ENCODE measurements at regions not wholly inside any gene's neighbourhood (a gene's known extent, or its start where the extent isn't known, plus 50 kb on each side); places are given as distances from the start of the nearest gene placed in this dataset.

- H3K4me3 ChIP-seq (ENCODE audit: low read depth, low read length), result no peak overlapping the region
- no peak for DNase-seq (ENCODE audit: low read depth)
- TF ChIP-seq MAX (IDR thresholded peaks at IDR 0.05; ENCODE audit: low read depth, low read length) (no peak), CTCF (IDR thresholded peaks at IDR 0.05; ENCODE audit: low read depth, low read length) (no peak), POLR2A (IDR thresholded peaks at IDR 0.05; ENCODE audit: extremely low read depth, insufficient read length) (no peak), MYC (IDR thresholded peaks at IDR 0.05; ENCODE audit: low read depth, low read length) (no peak)
Measured at GRCh38 chr11:134879341-134879740, 467.3 kb upstream of the B3GAT1 start.

GRCh38 chr11:134878785-134879184 is 466.7 kb upstream of the B3GAT1 start:
- H3K4me3 ChIP-seq (ENCODE audit: low read depth, low read length), result no peak overlapping the region
- no peak for DNase-seq (ENCODE audit: low read depth)
- TF ChIP-seq MAX (IDR thresholded peaks at IDR 0.05; ENCODE audit: low read depth, low read length) (no peak), POLR2A (IDR thresholded peaks at IDR 0.05; ENCODE audit: extremely low read depth, insufficient read length) (no peak), CTCF (IDR thresholded peaks at IDR 0.05; ENCODE audit: low read depth, low read length) (no peak), MYC (IDR thresholded peaks at IDR 0.05; ENCODE audit: low read depth, low read length) (no peak)

- DNase-seq (ENCODE audit: low read depth), result no peak
- no peak for TF ChIP-seq MAX (IDR thresholded peaks at IDR 0.05; ENCODE audit: low read depth, low read length)
- TF ChIP-seq CTCF (IDR thresholded peaks at IDR 0.05; ENCODE audit: low read depth, low read length), result no peak
- no peak for TF ChIP-seq POLR2A (IDR thresholded peaks at IDR 0.05; ENCODE audit: extremely low read depth, insufficient read length)
- H3K4me3 ChIP-seq (ENCODE audit: low read depth, low read length), result no peak overlapping the region
Measured at GRCh38 chr11:134876226-134876625, 464.2 kb upstream of the B3GAT1 start.

GRCh38 chr11:134866981-134867675 is 455.1 kb upstream of the B3GAT1 start:
- no peak overlapping the region for H3K4me3 ChIP-seq (ENCODE audit: low read depth, low read length)
- TF ChIP-seq MYC (IDR thresholded peaks at IDR 0.05; ENCODE audit: low read depth, low read length), result no peak
- TF ChIP-seq POLR2A (IDR thresholded peaks at IDR 0.05; ENCODE audit: extremely low read depth, insufficient read length), result no peak
- no peak for DNase-seq (ENCODE audit: low read depth)

GRCh38 chr11:134866215-134866614 is 454.2 kb upstream of the B3GAT1 start:
- no peak overlapping the region for H3K4me3 ChIP-seq (ENCODE audit: low read depth, low read length)
- no peak for TF ChIP-seq CTCF (IDR thresholded peaks at IDR 0.05; ENCODE audit: low read depth, low read length)
- no peak for TF ChIP-seq MYC (IDR thresholded peaks at IDR 0.05; ENCODE audit: low read depth, low read length)
- TF ChIP-seq MAX (IDR thresholded peaks at IDR 0.05; ENCODE audit: low read depth, low read length), result no peak
- TF ChIP-seq POLR2A (IDR thresholded peaks at IDR 0.05; ENCODE audit: extremely low read depth, insufficient read length), result no peak

GRCh38 chr11:134864968-134865305 is 452.9 kb upstream of the B3GAT1 start:
- no peak for DNase-seq (ENCODE audit: low read depth)
- TF ChIP-seq MYC (IDR thresholded peaks at IDR 0.05; ENCODE audit: low read depth, low read length) (no peak), POLR2A (IDR thresholded peaks at IDR 0.05; ENCODE audit: extremely low read depth, insufficient read length) (no peak), CTCF (IDR thresholded peaks at IDR 0.05; ENCODE audit: low read depth, low read length) (no peak), MAX (IDR thresholded peaks at IDR 0.05; ENCODE audit: low read depth, low read length) (no peak)
- no peak overlapping the region for H3K4me3 ChIP-seq (ENCODE audit: low read depth, low read length)

More at GRCh38 chr11:134866215-134866614, 454.2 kb upstream of the B3GAT1 start:
- DNase-seq (ENCODE audit: low read depth), result no peak

Measured in NB4 (cell line).